Fibroblast of skin of back (primary cell): ENCODE measurements at regions not wholly inside any gene's neighbourhood (a gene's known extent, or its start where the extent isn't known, plus 50 kb on each side); places are given as distances from the start of the nearest gene placed in this dataset.

ENCODE experiments used
- DNase-seq: peaks from one replicate; pipeline ENCODE4 v3.0.0-alpha.2; 2013

DNA sequence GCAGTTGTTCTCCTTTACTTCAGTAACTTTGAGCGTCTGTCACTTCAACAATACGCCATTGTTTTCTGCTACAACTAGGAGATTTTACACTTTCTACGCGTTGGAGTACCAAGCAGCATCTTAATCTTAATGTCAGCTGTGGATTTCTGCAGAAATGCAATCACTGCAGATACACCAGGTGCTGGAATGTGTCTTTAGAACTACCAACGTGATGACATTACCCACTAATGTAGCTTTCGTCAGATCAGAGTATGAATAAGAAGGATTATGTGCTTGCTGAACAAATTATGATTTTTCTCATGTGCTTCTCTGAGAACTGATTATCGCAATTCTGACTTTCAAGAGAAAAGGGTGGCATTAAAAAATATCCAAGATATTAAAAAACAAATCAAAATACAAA, 77.5 kb upstream of the CNTN3 start:
- no peak for DNase-seq

GRCh38 chr3:74673326-74673725, 58.9 kb upstream of the CNTN3 start:
- DNase-seq, result no peak

DNA sequence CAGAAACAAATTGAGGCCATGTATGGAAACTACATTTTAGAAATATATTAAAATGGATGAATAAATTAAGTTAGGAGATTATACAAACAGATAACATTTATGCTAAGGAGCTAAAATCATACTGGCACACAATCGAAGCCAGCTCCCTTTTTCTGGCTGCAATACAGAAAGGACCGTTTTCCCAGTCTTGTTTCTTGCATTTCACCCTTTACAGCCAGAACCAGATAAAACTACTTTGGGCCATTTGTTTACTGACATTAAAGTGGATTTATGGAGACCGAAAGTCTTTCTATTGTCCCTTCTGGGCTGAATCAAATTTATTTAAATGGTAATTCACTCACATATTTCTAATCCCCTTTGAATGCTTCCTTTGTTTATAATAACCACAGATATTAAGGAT, 50.1 kb upstream of the CNTN3 start:
- DNase-seq, result no peak
